ENCODE measurements at regions not wholly inside any gene's neighbourhood (a gene's known extent, or its start where the extent isn't known, plus 50 kb on each side); places are given as distances from the start of the nearest gene placed in this dataset.

- ChIA-PET CTCF (no interaction called here), POLR2A (no interaction called here)
- no peaks in the 10 kb centered on the region for H3K27me3 Mint-ChIP-seq
- H3K27ac Mint-ChIP-seq, result no peak overlapping the region
- intact Hi-C loops (cut with DNase I, micrococcal nuclease), result no loop called here
- Histone ChIP-seq H3K4me3 (ENCODE audit: low read length) (no peak overlapping the region), H3K27me3 (ENCODE audit: control insufficient read depth in 1 of 2, insufficient read depth in 2 of 2, low read length in 2 of 2) (no peaks in the 10 kb centered on the region), H3K27ac (ENCODE audit: low read depth in 1 of 2, low read length in 2 of 2) (no peak overlapping the region), H3K9me3 (ENCODE audit: control insufficient read depth in 1 of 2, insufficient read depth in 1 of 2, low read length in 2 of 2) (peaks cover 0 to 6% of the 10 kb centered on the region in 2 experiments), H3K4me1 (ENCODE audit: insufficient read depth, low read length) (no peaks in the 10 kb centered on the region), H3K36me3 (ENCODE audit: insufficient read depth, low read length) (no peaks in the 10 kb centered on the region)
- peaks cover 2% of the 10 kb centered on the region for H3K9me3 Mint-ChIP-seq
- no peak overlapping the region for H3K4me3 Mint-ChIP-seq
- TF ChIP-seq CTCF (IDR thresholded peaks at IDR 0.05), result no peak
- H3K4me1 Mint-ChIP-seq (ENCODE audit: low read depth), result no peaks in the 10 kb centered on the region
- no peak for DNase-seq
- no peak for ATAC-seq (ENCODE audit: poor library complexity)
- H3K36me3 Mint-ChIP-seq (ENCODE audit: low read depth), result no peaks in the 10 kb centered on the region
Measured at GRCh38 chr9:85136987-85137386, 467.5 kb downstream of the NTRK2 start.

GRCh38 chr9:85136507-85136906 is 467.0 kb downstream of the NTRK2 start:
- no peak for DNase-seq
- H3K4me1 ChIP-seq (ENCODE audit: insufficient read depth, low read length), result no peaks in the 10 kb centered on the region
- intact Hi-C loops (cut with DNase I, micrococcal nuclease), result no loop called here
- no peak for ATAC-seq (ENCODE audit: poor library complexity)
- no peak for TF ChIP-seq CTCF (IDR thresholded peaks at IDR 0.05)
- peaks cover 4% of the 10 kb centered on the region for H3K9me3 Mint-ChIP-seq
- H3K27me3 Mint-ChIP-seq, result no peaks in the 10 kb centered on the region
- POLR2A ChIA-PET, result no interaction called here
- CTCF ChIA-PET, result no interaction called here
- H3K36me3 ChIP-seq (ENCODE audit: insufficient read depth, low read length), result no peaks in the 10 kb centered on the region
- H3K27me3 ChIP-seq (ENCODE audit: control insufficient read depth in 1 of 2, insufficient read depth in 2 of 2, low read length in 2 of 2), result no peaks in the 10 kb centered on the region
- no peak overlapping the region for H3K4me3 ChIP-seq (ENCODE audit: low read length)
- H3K27ac Mint-ChIP-seq, result no peak overlapping the region
- no peaks in the 10 kb centered on the region for H3K36me3 Mint-ChIP-seq (ENCODE audit: low read depth)
- no peaks in the 10 kb centered on the region for H3K4me1 Mint-ChIP-seq (ENCODE audit: low read depth)
- H3K9me3 ChIP-seq (ENCODE audit: control insufficient read depth in 1 of 2, insufficient read depth in 1 of 2, low read length in 2 of 2), result peaks cover 0 to 6% of the 10 kb centered on the region in 2 experiments
- H3K4me3 Mint-ChIP-seq, result no peak overlapping the region
- no peak overlapping the region for H3K27ac ChIP-seq (ENCODE audit: low read depth in 1 of 2, low read length in 2 of 2)

- Mint-ChIP-seq H3K36me3 (ENCODE audit: low read depth) (no peaks in the 10 kb centered on the region), H3K9me3 (peaks cover 4% of the 10 kb centered on the region), H3K27ac (no peak overlapping the region), H3K4me3 (no peak overlapping the region), H3K27me3 (no peaks in the 10 kb centered on the region), H3K4me1 (ENCODE audit: low read depth) (no peaks in the 10 kb centered on the region)
- intact Hi-C loops (cut with DNase I, micrococcal nuclease), result no loop called here
- no peak for DNase-seq
- H3K27ac ChIP-seq (ENCODE audit: low read depth in 1 of 2, low read length in 2 of 2), result no peak overlapping the region
- POLR2A ChIA-PET, result no interaction called here
- TF ChIP-seq CTCF (IDR thresholded peaks at IDR 0.05), result no peak
- H3K27me3 ChIP-seq (ENCODE audit: control insufficient read depth in 1 of 2, insufficient read depth in 2 of 2, low read length in 2 of 2), result no peaks in the 10 kb centered on the region
- H3K36me3 ChIP-seq (ENCODE audit: insufficient read depth, low read length), result no peaks in the 10 kb centered on the region
- H3K4me1 ChIP-seq (ENCODE audit: insufficient read depth, low read length), result no peaks in the 10 kb centered on the region
- H3K9me3 ChIP-seq (ENCODE audit: control insufficient read depth in 1 of 2, insufficient read depth in 1 of 2, low read length in 2 of 2), result peaks cover 0 to 11% of the 10 kb centered on the region in 2 experiments
- no peak overlapping the region for H3K4me3 ChIP-seq (ENCODE audit: low read length)
- CTCF ChIA-PET, result no interaction called here
- ATAC-seq (ENCODE audit: poor library complexity), result no peak
Measured at GRCh38 chr9:85130764-85131163, 461.2 kb downstream of the NTRK2 start.
